ENCODE measurements at regions not wholly inside any gene's neighbourhood (a gene's known extent, or its start where the extent isn't known, plus 50 kb on each side); places are given as distances from the start of the nearest gene placed in this dataset.

- Histone ChIP-seq H3K27me3 (ENCODE audit: insufficient read depth, low read length, poor library complexity) (no peaks in the 10 kb centered on the region), H3K4me3 (ENCODE audit: low read depth in 1 of 2, low read length in 2 of 2) (no peak overlapping the region), H3K27ac (ENCODE audit: low read length) (no peak overlapping the region), H3K4me2 (ENCODE audit: insufficient read depth, low read length) (no peak overlapping the region), H3K4me1 (ENCODE audit: insufficient read depth, low read length) (peaks cover 21% of the 10 kb centered on the region), H4K20me1 (ENCODE audit: insufficient read depth, low read length) (no peaks in the 10 kb centered on the region), H3K36me3 (ENCODE audit: insufficient read depth, low read length) (no peaks in the 10 kb centered on the region), H2AFZ (ENCODE audit: low read depth, low read length) (no peak overlapping the region), H3K79me2 (ENCODE audit: insufficient read depth, low read length) (no peaks in the 10 kb centered on the region), H3K9me3 (ENCODE audit: insufficient read depth, low read length, severe bottlenecking) (no peaks in the 10 kb centered on the region), H3K9ac (ENCODE audit: low read depth, low read length) (no peak overlapping the region)
- no peak for DNase-seq
- no peak for ATAC-seq (ENCODE audit: insufficient read depth, low read depth)
- TF ChIP-seq EZH2 (IDR thresholded peaks at IDR 0.05; ENCODE audit: borderline replicate concordance, low read depth, low read length, severe bottlenecking): no peak
- TF ChIP-seq, protein P1, sequence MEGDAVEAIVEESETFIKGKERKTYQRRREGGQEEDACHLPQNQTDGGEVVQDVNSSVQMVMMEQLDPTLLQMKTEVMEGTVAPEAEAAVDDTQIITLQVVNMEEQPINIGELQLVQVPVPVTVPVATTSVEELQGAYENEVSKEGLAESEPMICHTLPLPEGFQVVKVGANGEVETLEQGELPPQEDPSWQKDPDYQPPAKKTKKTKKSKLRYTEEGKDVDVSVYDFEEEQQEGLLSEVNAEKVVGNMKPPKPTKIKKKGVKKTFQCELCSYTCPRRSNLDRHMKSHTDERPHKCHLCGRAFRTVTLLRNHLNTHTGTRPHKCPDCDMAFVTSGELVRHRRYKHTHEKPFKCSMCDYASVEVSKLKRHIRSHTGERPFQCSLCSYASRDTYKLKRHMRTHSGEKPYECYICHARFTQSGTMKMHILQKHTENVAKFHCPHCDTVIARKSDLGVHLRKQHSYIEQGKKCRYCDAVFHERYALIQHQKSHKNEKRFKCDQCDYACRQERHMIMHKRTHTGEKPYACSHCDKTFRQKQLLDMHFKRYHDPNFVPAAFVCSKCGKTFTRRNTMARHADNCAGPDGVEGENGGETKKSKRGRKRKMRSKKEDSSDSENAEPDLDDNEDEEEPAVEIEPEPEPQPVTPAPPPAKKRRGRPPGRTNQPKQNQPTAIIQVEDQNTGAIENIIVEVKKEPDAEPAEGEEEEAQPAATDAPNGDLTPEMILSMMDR (IDR thresholded peaks at IDR 0.05; ENCODE audit: borderline replicate concordance, extremely low read depth, low read length, poor library complexity, severe bottlenecking): no peak
Observed at GRCh38 chr9:91147079-91147708, 214.5 kb downstream of the AUH start.

GRCh38 chr9:91148306-91148705, 213.4 kb downstream of the AUH start:
- DNase-seq: no peak
- Histone ChIP-seq H3K4me3 (ENCODE audit: low read depth in 1 of 2, low read length in 2 of 2) (no peak overlapping the region), H3K27me3 (ENCODE audit: insufficient read depth, low read length, poor library complexity) (no peaks in the 10 kb centered on the region), H3K4me2 (ENCODE audit: insufficient read depth, low read length) (no peak overlapping the region), H2AFZ (ENCODE audit: low read depth, low read length) (no peak overlapping the region), H4K20me1 (ENCODE audit: insufficient read depth, low read length) (no peaks in the 10 kb centered on the region), H3K4me1 (ENCODE audit: insufficient read depth, low read length) (peaks cover 23% of the 10 kb centered on the region), H3K9ac (ENCODE audit: low read depth, low read length) (no peak overlapping the region), H3K9me3 (ENCODE audit: insufficient read depth, low read length, severe bottlenecking) (peaks cover 8% of the 10 kb centered on the region), H3K36me3 (ENCODE audit: insufficient read depth, low read length) (no peaks in the 10 kb centered on the region), H3K27ac (ENCODE audit: low read length) (no peak overlapping the region), H3K79me2 (ENCODE audit: insufficient read depth, low read length) (no peaks in the 10 kb centered on the region)
- TF ChIP-seq EZH2 (IDR thresholded peaks at IDR 0.05; ENCODE audit: borderline replicate concordance, low read depth, low read length, severe bottlenecking): no peak
- TF ChIP-seq, protein P1 (IDR thresholded peaks at IDR 0.05; ENCODE audit: borderline replicate concordance, extremely low read depth, low read length, poor library complexity, severe bottlenecking): no peak
- ATAC-seq (ENCODE audit: insufficient read depth, low read depth): no peak

- Histone ChIP-seq H3K4me1 (ENCODE audit: insufficient read depth, low read length) (peaks cover 23% of the 10 kb centered on the region), H3K27me3 (ENCODE audit: insufficient read depth, low read length, poor library complexity) (no peaks in the 10 kb centered on the region), H3K9me3 (ENCODE audit: insufficient read depth, low read length, severe bottlenecking) (peaks cover 11% of the 10 kb centered on the region), H4K20me1 (ENCODE audit: insufficient read depth, low read length) (no peaks in the 10 kb centered on the region), H3K79me2 (ENCODE audit: insufficient read depth, low read length) (no peaks in the 10 kb centered on the region), H3K36me3 (ENCODE audit: insufficient read depth, low read length) (no peaks in the 10 kb centered on the region), H3K4me2 (ENCODE audit: insufficient read depth, low read length) (peak overlapping the region; percentile 37; the same call in 1 of the 2 replicates), H3K27ac (ENCODE audit: low read length) (peak overlapping the region; percentile 3; the same call in 1 of the 2 replicates), H3K9ac (ENCODE audit: low read depth, low read length) (no peak overlapping the region), H2AFZ (ENCODE audit: low read depth, low read length) (no peak overlapping the region), H3K4me3 (ENCODE audit: low read depth in 1 of 2, low read length in 2 of 2) (no peak overlapping the region)
- ATAC-seq (ENCODE audit: insufficient read depth, low read depth) (no peak; the same call in 2 of the 3 replicates), DNase-seq (no peak)
- TF ChIP-seq EZH2 (IDR thresholded peaks at IDR 0.05; ENCODE audit: borderline replicate concordance, low read depth, low read length, severe bottlenecking): no peak
- TF ChIP-seq, protein P1 (IDR thresholded peaks at IDR 0.05; ENCODE audit: borderline replicate concordance, extremely low read depth, low read length, poor library complexity, severe bottlenecking): no peak
Observed at GRCh38 chr9:91150273-91150997, 211.3 kb downstream of the AUH start.

All from DND-41 (cell line).